ENCODE measurements at regions not wholly inside any gene's neighbourhood (a gene's known extent, or its start where the extent isn't known, plus 50 kb on each side); places are given as distances from the start of the nearest gene placed in this dataset.

DNA sequence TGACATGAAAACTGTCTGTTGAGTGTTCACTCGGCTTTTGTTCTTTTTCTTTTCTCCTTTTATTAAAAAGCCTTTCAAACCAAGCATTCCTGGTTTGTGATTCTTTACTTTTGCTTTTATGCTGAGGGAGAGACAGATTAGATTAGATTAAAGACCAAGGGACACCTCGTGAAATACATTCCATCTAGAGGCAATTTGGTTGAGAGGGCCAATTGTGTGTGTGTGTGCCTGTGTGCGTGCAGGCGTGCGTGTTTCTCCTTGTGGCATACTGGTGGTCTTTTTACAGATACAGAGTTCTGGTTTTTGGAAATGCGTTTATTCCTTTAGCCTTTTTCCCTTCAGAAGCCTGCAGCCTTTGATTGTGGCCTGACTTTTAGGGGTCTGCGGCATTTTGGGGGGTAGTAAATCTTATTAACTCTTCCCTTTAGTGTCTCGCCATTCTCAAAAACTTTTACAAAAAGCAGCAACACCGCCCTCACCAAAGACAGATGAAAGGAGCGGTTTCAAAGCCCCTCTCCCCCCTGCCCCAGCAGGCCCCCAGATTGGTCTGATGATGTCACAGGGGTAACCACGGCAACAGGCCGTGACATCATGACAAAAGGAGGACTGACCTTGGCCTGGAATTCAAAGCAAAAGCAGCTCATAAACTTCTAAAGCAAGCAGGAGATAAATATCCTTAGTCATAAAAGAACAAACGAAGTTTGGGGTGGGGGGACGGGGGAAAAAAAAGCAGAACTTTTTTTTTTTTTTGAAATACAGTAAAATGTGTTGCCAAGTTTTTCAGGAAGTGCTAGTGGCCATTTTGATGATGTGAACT lies 84.1 kb upstream of the TBX3 start:
- no peak for DNase-seq (ENCODE audit: low read depth)

DNA sequence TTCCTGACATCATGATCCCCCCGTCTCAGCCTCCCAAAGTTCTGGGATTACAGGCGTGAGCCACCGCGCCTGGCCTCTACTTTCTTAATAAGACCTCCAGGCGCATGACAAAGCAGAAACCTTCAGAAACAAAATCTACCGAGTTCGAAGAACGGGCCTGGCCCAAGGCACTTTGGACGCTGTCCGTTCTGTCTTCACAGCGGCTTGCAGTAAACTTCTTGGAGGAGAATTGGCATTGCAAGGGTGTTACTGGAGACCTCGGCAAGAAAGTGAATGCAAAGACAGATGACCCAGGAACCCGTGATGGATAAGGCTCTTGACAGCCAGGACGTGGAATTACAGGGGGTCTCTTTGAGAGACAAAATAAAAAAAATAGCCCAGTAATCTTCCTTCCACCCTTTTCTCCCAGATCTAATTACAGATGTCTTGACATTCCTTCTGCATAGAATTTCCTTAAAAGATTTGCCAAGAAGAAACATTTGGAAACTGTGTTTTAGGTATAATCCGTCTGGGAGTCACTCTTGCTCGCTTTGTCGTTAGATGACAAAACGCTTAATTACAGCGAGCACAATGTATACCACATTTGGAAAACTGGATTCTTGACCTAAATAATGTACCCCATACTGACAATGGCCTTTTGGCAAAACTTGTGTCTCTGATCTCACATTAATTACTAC lies 83.2 kb upstream of the TBX3 start:
- DNase-seq (ENCODE audit: low read depth) = no peak

DNA sequence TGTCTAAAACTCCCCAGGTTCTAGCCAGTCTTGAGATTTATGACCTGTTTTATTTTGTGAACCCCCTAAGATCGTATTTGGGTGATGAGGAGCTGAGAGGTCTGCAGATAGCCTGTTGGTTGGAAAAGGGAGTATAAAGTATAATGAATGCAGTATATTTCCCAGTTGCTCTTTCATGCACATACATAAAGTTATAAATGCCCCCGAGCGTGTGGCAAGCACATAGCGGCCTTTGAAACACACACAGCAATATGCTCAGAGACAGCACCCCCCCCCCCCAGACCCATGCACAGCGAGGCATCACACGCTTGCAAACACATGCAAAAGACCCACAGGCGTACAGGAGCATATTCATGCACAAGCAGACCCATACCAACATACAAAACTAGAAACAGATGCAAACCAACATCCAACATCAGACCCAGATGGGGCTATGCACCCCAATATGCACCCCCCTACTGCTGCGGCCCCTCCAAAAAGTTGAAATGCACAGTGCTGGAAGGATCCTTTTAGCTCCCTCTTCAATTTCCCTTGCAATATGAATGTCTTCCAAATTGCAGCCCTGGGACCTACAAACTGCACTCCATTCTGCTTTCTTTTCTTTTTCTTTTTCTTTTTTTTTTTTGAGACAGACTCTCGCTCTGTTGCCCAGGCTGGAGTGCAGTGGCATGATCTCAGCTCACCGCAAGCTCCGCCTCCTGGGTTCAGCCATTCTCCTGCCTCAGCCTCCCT lies 82.2 kb upstream of the TBX3 start:
- DNase-seq (ENCODE audit: low read depth) = no peak

DNA sequence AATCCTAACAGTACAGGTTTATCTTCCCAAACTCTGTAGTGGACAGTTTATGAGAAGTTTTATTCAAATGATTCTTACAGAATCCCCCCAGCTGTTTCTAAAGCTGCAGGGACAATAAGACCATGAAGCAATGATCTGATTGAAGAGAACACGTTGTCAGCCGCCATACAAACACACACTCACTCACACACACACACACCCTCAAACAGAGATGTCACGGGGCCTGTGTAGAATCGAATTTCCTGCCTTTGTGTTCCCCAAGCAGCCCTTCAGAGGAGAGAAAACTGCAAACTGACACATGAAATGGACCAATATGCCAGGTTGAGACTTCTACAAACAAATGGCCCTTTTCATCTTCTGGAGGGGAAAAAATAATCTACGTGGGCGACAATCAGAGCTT lies 80.5 kb upstream of the TBX3 start:
- DNase-seq (ENCODE audit: low read depth) = no peak

DNA sequence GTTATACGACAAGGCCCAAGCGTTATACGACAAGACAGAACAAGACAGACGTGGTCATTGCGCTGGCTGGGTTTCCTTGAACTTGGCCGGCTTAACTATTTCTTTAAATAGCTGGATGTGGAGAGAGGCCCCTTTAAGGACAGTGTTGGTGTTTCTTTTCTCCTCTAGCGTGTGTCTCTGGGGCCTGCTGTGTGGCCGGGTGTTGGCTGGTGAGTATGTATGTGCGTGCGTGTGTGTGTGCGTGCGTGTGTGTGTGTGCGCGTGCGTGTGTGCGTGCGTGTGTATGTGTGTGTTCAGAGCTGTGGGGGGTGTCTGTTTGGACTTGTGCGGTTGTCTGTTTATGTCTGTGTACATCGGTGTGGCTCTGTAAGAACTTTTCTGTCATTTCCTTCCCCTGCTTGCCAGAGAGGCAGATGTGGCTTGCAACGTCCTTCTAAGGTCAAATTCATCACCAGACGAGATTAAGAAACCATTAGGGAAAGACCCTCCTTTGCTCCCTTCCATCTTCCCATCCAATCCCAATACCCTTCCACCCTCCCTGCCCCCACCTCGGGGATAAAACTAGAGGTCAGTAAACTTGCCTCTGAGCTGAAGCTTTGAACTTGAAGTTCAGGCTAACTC lies 78.6 kb upstream of the TBX3 start:
- no peak for DNase-seq (ENCODE audit: low read depth)

DNA sequence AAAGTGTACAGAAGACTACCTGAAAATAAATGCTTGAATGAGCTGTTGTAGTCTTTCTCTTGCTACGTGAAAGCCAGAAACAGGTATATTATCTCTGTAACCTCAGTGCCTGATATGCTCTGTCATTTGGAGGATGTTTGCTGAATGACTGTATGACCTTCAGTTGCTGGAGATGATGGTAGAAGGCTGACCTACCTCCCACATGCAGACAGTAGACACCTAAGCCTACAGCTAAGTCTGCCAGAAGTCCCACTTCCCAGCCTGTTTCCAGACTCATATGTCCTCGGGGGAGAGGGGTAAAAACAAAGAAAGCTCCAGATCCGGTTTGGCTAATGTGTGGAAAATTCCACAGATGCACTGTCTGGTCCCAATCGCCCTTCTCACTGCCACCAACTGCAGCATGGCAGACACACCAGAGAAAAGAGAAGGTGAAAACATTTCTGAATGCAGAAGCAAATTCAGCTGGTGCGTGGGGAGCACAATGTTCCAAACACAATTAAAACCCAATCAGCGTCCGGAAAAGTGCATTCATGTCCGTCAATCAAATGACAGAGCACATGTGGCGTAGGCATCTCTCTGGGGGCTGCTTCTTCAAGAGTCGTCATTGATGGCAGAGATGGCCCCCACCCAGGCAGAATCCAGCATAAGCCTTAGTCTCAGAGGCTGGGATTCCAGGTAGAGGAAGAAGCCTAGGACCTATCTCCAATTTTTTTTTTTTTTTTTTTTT lies 76.3 kb upstream of the TBX3 start:
- no peak for DNase-seq (ENCODE audit: low read depth)

DNA sequence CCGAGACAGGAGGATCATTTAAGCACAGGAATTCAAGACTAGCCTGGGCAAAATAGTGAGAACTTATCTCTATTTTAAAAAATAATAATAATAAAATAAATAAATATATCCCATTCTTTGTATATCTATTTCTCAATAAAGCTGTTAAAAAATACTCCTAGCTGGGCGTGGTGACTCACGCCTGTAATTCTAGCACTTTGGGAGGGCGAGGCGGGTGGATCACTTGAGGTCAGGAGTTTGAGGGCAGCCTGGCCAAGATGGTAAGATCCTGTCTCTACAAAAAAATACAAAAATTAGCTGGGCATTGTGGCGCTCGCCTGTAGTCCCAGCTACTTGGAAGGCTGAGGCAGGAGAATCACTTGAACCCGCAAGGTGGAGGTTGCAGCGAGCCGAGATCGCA lies 75.7 kb upstream of the TBX3 start:
- no peak for DNase-seq (ENCODE audit: low read depth)

DNA sequence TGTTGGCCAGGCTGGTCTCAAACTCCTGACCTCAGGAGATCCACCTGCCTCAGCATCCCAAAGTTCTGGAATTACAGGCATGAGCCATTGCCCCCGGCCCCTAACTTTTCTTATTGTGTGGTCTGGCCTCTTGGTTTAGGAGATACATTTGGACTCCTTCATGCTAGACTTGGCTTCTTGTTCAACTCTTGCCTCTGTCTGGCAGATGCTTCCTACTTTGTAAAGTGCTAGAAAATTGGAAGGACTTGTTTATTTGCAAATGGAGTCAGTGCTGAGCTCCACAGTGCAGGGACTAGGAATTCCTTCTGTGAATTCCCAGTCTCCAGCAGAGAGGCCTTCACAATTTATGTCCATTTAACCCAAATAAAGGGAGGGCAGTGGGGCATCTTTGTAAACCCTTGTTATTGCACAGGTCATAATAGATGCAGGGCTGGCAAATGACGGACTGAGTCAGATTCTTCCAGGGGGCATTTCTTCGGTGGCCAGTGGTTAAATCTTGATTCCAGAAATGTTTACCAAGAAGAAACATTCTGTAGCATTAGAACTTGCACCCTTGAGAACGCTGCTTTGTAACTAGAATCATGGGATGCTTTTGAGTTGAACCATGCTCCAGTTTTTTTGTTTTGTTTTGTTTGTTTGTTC lies 73.8 kb upstream of the TBX3 start:
- no peak for DNase-seq (ENCODE audit: low read depth)

DNA sequence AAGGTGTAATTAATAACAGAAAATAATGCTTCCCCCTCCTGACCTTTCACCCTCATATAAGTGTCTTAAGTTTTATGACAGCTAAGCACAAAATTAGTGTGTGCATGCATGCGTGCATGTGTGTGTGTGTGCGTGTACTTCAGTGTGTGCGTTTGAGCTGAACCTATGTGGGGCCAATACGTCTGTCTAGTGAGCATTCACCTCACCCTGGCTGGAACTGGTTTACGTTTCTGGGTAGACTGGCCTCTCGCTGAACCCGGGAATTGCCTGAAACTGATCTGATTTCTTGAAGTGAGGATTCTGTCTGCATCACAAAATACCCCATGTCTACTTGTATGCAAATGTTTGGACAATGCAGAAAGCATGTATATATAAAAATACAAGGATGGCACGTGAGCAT lies 68.2 kb upstream of the TBX3 start:
- DNase-seq (ENCODE audit: low read depth) = no peak

DNA sequence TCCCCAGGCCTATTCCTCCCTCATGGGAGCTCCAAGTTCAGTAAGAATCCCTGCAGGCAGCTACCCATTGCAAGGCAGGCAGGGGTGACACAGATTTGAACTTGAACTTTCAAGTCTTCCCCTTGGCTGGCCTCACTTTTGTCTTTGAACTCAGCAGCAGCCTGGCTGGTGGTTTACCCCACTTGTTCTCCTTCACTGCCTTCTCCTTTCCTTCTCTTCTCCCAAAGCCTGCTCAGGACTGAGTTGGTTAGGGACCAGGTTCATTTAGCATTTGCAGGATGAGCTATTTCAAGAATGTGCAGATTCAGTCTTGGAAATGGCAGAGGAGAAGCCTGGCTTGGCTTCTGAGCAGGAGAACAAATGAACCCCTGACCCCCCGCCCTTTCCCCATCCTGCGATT lies 67.7 kb upstream of the TBX3 start:
- DNase-seq (ENCODE audit: low read depth) = no peak

DNA sequence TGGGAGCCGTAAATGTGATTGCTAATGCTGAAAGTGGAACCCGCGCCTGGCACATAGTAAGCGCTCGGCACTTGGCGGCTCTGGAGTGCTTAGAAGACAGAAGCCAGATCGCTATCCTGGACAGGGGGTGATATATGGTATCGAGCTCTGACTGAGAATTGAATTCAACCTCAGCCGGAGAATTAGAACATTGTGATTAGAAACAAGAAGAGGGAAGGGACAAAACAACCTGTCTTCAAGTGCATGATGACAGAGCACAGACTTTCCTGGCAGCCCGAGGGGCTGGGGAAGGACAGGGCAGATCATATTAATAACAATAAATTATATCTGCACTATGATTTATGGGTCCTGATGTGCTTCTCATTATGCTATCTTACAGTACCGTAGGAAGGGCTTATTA lies 66.9 kb upstream of the TBX3 start:
- no peak for DNase-seq (ENCODE audit: low read depth)

DNA sequence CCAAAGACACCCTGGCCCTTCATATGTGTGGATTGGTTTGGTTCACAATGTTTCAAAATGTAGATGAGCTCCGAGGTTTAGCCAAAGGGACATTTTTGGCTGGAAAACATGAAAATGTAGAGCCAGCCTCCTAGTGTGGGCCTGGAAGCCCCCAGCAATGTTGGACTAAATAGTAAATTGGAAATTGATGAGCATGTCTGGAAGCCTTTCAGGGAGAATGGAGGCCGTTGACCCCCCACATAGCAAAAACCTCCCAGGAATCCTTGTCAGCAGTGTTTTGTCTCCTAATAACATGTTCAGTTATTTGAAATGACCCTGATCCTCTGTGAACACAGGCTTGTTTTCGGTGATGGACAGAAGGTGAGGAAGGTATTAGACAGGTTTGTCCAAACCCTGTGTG lies 65.1 kb upstream of the TBX3 start:
- no peak for DNase-seq (ENCODE audit: low read depth)

DNA sequence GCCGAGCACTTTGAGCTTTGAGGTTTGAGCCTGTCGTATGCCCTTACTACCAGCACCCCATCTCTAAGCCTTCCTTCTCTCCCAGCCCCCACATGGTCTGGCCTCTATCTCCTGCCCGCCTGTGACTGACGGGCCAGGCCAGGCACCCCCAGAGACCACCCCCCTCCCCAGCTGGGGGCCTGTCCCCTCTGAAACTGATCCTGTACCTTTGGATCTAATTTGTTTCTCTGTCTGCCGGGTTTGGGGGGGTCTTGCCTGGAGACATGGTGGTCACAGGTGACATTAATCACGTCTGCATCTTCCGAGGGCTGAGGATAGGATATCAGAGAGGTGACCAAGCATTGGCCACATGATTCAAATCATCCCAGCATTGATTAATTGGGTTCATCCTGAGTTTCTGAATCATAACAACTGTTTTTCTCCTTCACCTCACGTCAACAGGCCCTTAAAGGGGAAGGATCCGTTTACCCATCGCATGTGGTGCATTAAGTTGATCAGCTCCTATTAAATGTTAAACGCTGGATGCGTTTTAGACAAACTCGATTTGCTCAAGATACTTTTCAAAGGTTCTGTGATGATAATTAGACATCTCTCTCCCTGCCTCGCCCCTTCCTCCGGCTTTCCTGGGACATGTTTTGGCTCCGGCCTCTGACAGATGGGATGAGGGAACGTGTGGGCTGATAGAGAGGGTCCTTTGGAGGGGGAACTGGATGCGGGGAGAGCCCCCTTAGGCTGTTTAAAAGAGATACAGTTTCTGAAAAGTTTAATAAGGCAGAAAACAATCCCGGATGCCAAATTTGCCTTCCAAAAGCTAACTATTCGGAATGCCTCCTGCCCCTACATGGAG lies 63.3 kb upstream of the TBX3 start:
- DNase-seq (ENCODE audit: low read depth) = no peak

DNA sequence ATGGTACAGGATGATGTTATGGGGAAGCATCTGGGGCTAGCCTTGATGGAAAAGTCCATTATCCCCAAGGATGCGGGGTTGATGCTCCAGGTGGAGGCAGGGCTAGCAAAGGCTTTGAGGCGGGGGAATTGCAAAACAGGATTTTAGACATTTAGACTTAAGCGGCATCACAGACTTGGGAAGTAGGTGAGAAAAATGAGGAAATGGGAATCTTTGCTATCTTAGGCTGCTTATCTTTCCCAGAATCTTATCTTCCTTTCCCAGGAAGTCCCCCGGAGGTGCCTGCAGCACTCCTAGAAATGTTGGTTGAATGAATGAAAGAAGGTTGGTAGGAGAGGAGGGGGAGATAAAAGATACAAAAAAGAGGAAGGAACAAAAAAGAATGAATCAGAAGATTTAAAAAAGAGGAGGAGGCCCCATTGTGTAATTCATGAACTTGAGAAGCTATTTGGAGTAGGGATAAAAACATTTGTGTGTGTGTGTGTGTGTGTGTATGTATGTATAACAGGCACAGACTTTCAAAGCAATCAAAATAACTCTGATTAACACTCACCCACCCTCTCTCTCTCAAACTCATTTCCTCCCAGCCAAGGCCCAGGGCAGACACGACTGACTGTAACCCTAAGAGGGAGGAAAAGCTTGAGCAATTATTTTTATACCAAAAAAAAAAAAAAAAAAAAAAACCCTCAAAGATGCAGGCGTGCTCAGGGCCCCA lies 62.5 kb upstream of the TBX3 start:
- no peak for DNase-seq (ENCODE audit: low read depth)

DNA sequence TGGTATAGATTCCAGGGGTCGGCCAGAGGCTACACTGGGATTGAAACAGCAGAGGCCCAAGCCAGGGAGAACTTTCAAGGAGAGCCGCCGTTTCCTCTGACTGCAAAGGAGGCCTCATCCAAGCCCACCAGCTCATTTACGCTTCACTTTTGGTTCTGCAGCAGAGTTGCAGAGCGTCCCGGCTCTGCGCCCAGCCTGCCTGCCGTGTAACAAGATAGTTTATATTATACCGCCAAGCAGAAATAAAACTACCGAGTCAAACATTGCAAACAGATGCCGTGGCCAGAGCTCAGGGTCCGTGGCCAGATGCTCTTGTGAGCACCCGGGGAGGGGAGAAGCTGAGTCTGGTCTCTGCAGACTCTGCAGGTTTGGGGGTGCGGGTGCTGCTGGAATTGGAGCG lies 60.7 kb upstream of the TBX3 start:
- no peak for DNase-seq (ENCODE audit: low read depth)

DNA sequence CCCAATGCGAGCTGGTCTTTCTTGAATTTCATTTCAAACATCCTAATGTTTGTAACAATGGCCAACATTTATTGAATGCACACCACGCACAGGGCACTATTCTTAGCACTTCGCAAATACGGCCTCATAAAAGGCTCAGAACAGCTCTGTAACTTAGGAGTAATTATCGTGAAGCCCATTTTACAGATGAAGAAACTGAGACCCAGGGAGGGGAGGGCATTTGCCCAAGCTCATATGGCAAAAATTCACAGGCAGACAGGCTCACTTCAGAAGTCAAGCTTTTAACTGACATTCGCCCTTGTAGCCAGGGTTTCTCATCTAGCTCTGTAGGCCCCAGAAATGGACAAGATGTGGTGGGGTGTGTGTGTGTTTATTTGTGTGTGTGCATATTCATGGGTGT lies 60.3 kb upstream of the TBX3 start:
- no peak for DNase-seq (ENCODE audit: low read depth)

DNA sequence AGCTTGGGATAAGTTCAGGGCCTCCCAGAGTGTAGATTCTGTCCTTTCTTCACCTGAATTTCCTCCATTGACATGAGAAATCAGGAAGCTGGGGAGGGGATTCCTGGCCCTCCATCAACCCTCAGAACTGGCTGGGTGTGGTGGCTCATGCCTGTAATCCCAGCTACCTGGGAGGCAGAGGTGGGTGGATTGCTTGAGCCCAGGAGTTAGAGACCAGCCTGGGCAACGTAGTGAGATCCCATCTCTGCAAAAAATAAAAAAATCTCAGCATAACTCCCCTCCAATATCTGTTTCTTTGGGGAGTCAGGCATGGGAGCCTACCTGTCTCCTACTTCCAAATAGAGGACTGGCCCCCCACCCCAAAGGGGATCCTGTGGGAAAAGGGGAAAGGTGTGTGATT lies 59.8 kb upstream of the TBX3 start:
- no peak for DNase-seq (ENCODE audit: low read depth)

DNA sequence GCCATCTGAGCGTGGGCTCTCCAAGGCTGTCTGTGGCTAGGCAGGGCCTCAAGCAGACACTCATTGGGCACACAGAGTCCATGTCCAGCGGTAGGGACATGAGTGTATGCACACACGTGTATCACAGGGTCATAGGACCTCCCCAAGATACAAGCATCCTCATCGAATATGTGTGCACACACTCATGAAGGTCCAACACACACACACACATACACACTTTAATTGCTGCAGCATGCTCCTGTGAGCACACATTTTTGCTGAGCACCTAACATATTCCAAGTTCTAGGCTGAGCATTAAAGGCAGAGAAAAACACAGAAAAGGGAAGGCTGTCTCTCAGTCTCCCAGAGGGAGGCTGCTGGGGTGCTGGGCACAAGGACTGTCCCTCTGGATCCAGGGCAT lies 59.3 kb upstream of the TBX3 start:
- DNase-seq (ENCODE audit: low read depth) = no peak

DNA sequence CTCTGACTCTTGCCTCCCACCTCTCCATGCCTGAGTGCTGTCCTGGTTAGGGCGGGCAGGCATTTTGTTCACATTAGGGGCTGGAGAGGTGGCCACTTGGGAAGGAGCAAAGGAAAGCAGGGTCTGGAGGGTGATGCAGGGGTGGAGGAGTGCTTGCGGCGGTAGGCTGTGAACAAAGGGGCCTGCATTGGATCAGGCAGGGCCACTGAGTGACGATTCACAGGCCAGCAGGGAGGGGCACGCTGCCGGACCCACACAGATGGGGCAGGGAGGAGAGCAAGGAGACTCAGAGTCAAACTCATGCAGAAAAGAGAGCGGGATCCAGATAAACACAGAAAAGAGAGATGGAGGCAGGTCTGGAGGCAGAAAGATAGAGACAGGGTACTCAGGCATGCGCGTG lies 58.4 kb upstream of the TBX3 start:
- no peak for DNase-seq (ENCODE audit: low read depth)

DNA sequence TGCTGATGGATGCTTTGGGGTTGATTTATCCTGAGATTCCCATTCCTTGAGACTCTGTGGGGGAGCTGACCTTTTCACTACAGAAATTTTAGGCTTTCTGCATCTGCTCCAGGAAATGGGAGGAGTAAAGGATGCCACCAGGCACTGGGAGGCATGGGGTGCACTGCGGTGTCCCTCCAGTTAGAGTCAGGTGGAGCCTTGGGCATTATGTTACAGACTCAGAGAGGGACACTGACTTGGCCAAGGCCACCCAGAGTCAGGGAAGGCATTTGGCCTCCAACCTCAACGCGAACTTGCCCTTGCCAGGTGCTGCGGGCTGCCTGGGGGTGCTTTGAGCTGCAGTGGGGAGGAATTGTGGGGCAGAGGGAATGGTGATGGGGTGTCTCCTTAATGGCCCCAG lies 58.0 kb upstream of the TBX3 start:
- DNase-seq (ENCODE audit: low read depth) = no peak

Measured in non-pigmented ciliary epithelial cell (primary cell).